PC-9 (cell line): ENCODE measurements at regions not wholly inside any gene's neighbourhood (a gene's known extent, or its start where the extent isn't known, plus 50 kb on each side); places are given as distances from the start of the nearest gene placed in this dataset.

Experiments used
- EZH2 ChIP-seq: fragments of 200-600 bp; sonication (generic); IDR thresholded peaks from 2 replicates; pipeline ENCODE4 v1.8.0; 2017; ENCODE audit warnings: antibody characterized with exemption, low read depth
- TF ChIP-seq, protein P1 (sequence below): fragments of 200-600 bp; sonication (generic); conservative IDR thresholded peaks from 2 replicates; pipeline ENCODE4 v1.6.1; 2017; ENCODE audit warnings: mixed run types, antibody characterized with exemption, mild to moderate bottlenecking, moderate library complexity

DNA sequence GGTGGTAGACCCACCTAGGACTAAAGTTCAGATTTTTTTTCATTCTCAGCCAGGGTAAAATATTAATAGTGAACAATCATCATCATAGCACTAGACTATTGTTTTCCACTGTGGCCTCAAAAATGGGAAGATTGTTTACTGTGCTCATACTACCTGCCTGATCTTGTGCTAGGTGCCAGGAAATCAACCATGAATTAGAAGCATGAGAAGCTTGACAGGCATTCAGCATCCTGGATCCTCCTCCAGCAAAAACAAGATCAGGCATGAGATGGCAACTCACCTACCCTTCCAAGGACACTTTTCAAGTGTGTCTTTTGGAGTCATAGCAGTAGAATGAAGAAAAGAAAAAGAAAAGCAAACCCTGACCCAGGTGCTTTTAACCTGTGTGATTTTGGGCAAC, 174.2 kb downstream of the CYLD start:
- TF ChIP-seq, protein P1, sequence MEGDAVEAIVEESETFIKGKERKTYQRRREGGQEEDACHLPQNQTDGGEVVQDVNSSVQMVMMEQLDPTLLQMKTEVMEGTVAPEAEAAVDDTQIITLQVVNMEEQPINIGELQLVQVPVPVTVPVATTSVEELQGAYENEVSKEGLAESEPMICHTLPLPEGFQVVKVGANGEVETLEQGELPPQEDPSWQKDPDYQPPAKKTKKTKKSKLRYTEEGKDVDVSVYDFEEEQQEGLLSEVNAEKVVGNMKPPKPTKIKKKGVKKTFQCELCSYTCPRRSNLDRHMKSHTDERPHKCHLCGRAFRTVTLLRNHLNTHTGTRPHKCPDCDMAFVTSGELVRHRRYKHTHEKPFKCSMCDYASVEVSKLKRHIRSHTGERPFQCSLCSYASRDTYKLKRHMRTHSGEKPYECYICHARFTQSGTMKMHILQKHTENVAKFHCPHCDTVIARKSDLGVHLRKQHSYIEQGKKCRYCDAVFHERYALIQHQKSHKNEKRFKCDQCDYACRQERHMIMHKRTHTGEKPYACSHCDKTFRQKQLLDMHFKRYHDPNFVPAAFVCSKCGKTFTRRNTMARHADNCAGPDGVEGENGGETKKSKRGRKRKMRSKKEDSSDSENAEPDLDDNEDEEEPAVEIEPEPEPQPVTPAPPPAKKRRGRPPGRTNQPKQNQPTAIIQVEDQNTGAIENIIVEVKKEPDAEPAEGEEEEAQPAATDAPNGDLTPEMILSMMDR, result no peak
- TF ChIP-seq EZH2, result no peak
